ENCODE measurements at regions not wholly inside any gene's neighbourhood (a gene's known extent, or its start where the extent isn't known, plus 50 kb on each side); places are given as distances from the start of the nearest gene placed in this dataset.

GRCh38 chr9:96183751-96184150 lies 118.2 kb downstream of the HSD17B3 start:
- Histone ChIP-seq H3K27me3 (ENCODE audit: control insufficient read depth, insufficient read depth) (no peaks in the 10 kb centered on the region), H3K4me1 (ENCODE audit: control insufficient read depth, insufficient read depth, low read length) (no peaks in the 10 kb centered on the region), H3K4me3 (ENCODE audit: low read length) (no peak overlapping the region), H3K9me3 (ENCODE audit: control insufficient read depth, low read length) (no peaks in the 10 kb centered on the region), H3K27ac (ENCODE audit: low read length) (no peak overlapping the region)
- DNase-seq (no peak), ATAC-seq (no peak)
- intact Hi-C loops (cut with DNase I) = no loop called here
- WGBS = 90% methylated on average over 6 of the region's 6 CpGs

GRCh38 chr9:96178153-96178552 lies 123.8 kb downstream of the HSD17B3 start:
- Histone ChIP-seq H3K27me3 (ENCODE audit: control insufficient read depth, insufficient read depth) (no peaks in the 10 kb centered on the region), H3K9me3 (ENCODE audit: control insufficient read depth, low read length) (no peaks in the 10 kb centered on the region), H3K27ac (ENCODE audit: low read length) (no peak overlapping the region), H3K4me3 (ENCODE audit: low read length) (no peak overlapping the region), H3K4me1 (ENCODE audit: control insufficient read depth, insufficient read depth, low read length) (no peaks in the 10 kb centered on the region)
- no peak for DNase-seq
- ATAC-seq = no peak
- 87% methylated on average over 8 of the region's 8 CpGs for WGBS
- intact Hi-C loops (cut with DNase I) = no loop called here

- no peak overlapping the region for H3K27ac ChIP-seq (ENCODE audit: low read length)
- no peaks in the 10 kb centered on the region for H3K4me1 ChIP-seq (ENCODE audit: control insufficient read depth, insufficient read depth, low read length)
- DNase-seq (no peak), ATAC-seq (peak in 1 of 2 donors; percentile 21)
- WGBS = 46% methylated on average over 4 of the region's 4 CpGs
- H3K4me3 ChIP-seq (ENCODE audit: low read length) = no peak overlapping the region
- H3K27me3 ChIP-seq (ENCODE audit: control insufficient read depth, insufficient read depth) = no peaks in the 10 kb centered on the region
- intact Hi-C loops (cut with DNase I) = no loop called here
- no peaks in the 10 kb centered on the region for H3K9me3 ChIP-seq (ENCODE audit: control insufficient read depth, low read length)
Measured at GRCh38 chr9:96177719-96178028, 124.3 kb downstream of the HSD17B3 start.

- WGBS = 44% methylated on average over 10 of the region's 10 CpGs
- H3K4me1 ChIP-seq (ENCODE audit: control insufficient read depth, insufficient read depth, low read length) = no peaks in the 10 kb centered on the region
- DNase-seq (peak in 2 of 3 donors; percentile 65 to 67), ATAC-seq (peak; percentile 62 to 85)
- no peaks in the 10 kb centered on the region for H3K27me3 ChIP-seq (ENCODE audit: control insufficient read depth, insufficient read depth)
- no peak overlapping the region for H3K4me3 ChIP-seq (ENCODE audit: low read length)
- no peaks in the 10 kb centered on the region for H3K9me3 ChIP-seq (ENCODE audit: control insufficient read depth, low read length)
- H3K27ac ChIP-seq (ENCODE audit: low read length) = no peak overlapping the region
- intact Hi-C loops (cut with DNase I) = no loop called here
Measured at GRCh38 chr9:96177005-96177718, 124.8 kb downstream of the HSD17B3 start.

GRCh38 chr9:96175796-96176195 lies 126.2 kb downstream of the HSD17B3 start:
- Histone ChIP-seq H3K4me1 (ENCODE audit: control insufficient read depth, insufficient read depth, low read length) (no peaks in the 10 kb centered on the region), H3K27me3 (ENCODE audit: control insufficient read depth, insufficient read depth) (no peaks in the 10 kb centered on the region), H3K27ac (ENCODE audit: low read length) (no peak overlapping the region), H3K9me3 (ENCODE audit: control insufficient read depth, low read length) (no peaks in the 10 kb centered on the region), H3K4me3 (ENCODE audit: low read length) (no peak overlapping the region)
- ATAC-seq (no peak), DNase-seq (no peak)
- intact Hi-C loops (cut with DNase I) = no loop called here

- H3K27ac ChIP-seq (ENCODE audit: low read length) = no peak overlapping the region
- no peak overlapping the region for H3K4me3 ChIP-seq (ENCODE audit: low read length)
- DNase-seq = no peak
- intact Hi-C loops (cut with DNase I) = no loop called here
- WGBS = 95% methylated on average over 1 of the region's 1 CpG
- ATAC-seq = no peak
- H3K9me3 ChIP-seq (ENCODE audit: control insufficient read depth, low read length) = no peaks in the 10 kb centered on the region
- no peaks in the 10 kb centered on the region for H3K4me1 ChIP-seq (ENCODE audit: control insufficient read depth, insufficient read depth, low read length)
- no peaks in the 10 kb centered on the region for H3K27me3 ChIP-seq (ENCODE audit: control insufficient read depth, insufficient read depth)
Measured at GRCh38 chr9:96175001-96175400, 127.0 kb downstream of the HSD17B3 start.

- Histone ChIP-seq H3K4me3 (ENCODE audit: low read length) (no peak overlapping the region), H3K9me3 (ENCODE audit: control insufficient read depth, low read length) (no peaks in the 10 kb centered on the region), H3K27me3 (ENCODE audit: control insufficient read depth, insufficient read depth) (no peaks in the 10 kb centered on the region), H3K4me1 (ENCODE audit: control insufficient read depth, insufficient read depth, low read length) (no peaks in the 10 kb centered on the region), H3K27ac (ENCODE audit: low read length) (no peak overlapping the region)
- DNase-seq (no peak), ATAC-seq (no peak)
- 80% methylated on average over 3 of the region's 3 CpGs for WGBS
- intact Hi-C loops (cut with DNase I) = no loop called here
Measured at GRCh38 chr9:96174371-96174770, 127.6 kb downstream of the HSD17B3 start.

- WGBS = 69% methylated on average over 7 of the region's 7 CpGs
- intact Hi-C loops (cut with DNase I) = no loop called here
- no peak for DNase-seq
- Histone ChIP-seq H3K4me1 (ENCODE audit: control insufficient read depth, insufficient read depth, low read length) (no peaks in the 10 kb centered on the region), H3K9me3 (ENCODE audit: control insufficient read depth, low read length) (no peaks in the 10 kb centered on the region), H3K27ac (ENCODE audit: low read length) (no peak overlapping the region), H3K27me3 (ENCODE audit: control insufficient read depth, insufficient read depth) (no peaks in the 10 kb centered on the region), H3K4me3 (ENCODE audit: low read length) (no peak overlapping the region)
- peak in 1 of 2 donors; percentile 31 for ATAC-seq
Measured at GRCh38 chr9:96173640-96174039, 128.3 kb downstream of the HSD17B3 start.

GRCh38 chr9:96172797-96173196 lies 129.2 kb downstream of the HSD17B3 start:
- intact Hi-C loops (cut with DNase I) = no loop called here
- Histone ChIP-seq H3K9me3 (ENCODE audit: control insufficient read depth, low read length) (no peaks in the 10 kb centered on the region), H3K27ac (ENCODE audit: low read length) (no peak overlapping the region), H3K4me1 (ENCODE audit: control insufficient read depth, insufficient read depth, low read length) (no peaks in the 10 kb centered on the region), H3K4me3 (ENCODE audit: low read length) (no peak overlapping the region), H3K27me3 (ENCODE audit: control insufficient read depth, insufficient read depth) (no peaks in the 10 kb centered on the region)
- 83% methylated on average over 5 of the region's 5 CpGs for WGBS
- ATAC-seq = no peak
- DNase-seq = no peak

- Histone ChIP-seq H3K27ac (ENCODE audit: low read length) (no peak overlapping the region), H3K4me3 (ENCODE audit: low read length) (no peak overlapping the region), H3K27me3 (ENCODE audit: control insufficient read depth, insufficient read depth) (no peaks in the 10 kb centered on the region), H3K4me1 (ENCODE audit: control insufficient read depth, insufficient read depth, low read length) (no peaks in the 10 kb centered on the region), H3K9me3 (ENCODE audit: control insufficient read depth, low read length) (no peaks in the 10 kb centered on the region)
- DNase-seq = no peak
- ATAC-seq = no peak
- intact Hi-C loops (cut with DNase I) = no loop called here
- WGBS = 89% methylated on average over 6 of the region's 6 CpGs
Measured at GRCh38 chr9:96171728-96172127, 130.2 kb downstream of the HSD17B3 start.

GRCh38 chr9:96169901-96170300 lies 132.1 kb downstream of the HSD17B3 start:
- H3K4me3 ChIP-seq (ENCODE audit: low read length) = no peak overlapping the region
- no peak for ATAC-seq
- intact Hi-C loops (cut with DNase I) = no loop called here

GRCh38 chr9:96169484-96169883 lies 132.5 kb downstream of the HSD17B3 start:
- Histone ChIP-seq H3K27me3 (ENCODE audit: control insufficient read depth, insufficient read depth) (no peaks in the 10 kb centered on the region), H3K27ac (ENCODE audit: low read length) (no peak overlapping the region), H3K9me3 (ENCODE audit: control insufficient read depth, low read length) (no peaks in the 10 kb centered on the region), H3K4me3 (ENCODE audit: low read length) (no peak overlapping the region), H3K4me1 (ENCODE audit: control insufficient read depth, insufficient read depth, low read length) (no peaks in the 10 kb centered on the region)
- ATAC-seq = peak; percentile 45 to 86
- DNase-seq = peak; percentile 38 to 70 (median 70)
- 55% methylated on average over 15 of the region's 15 CpGs for WGBS
- intact Hi-C loops (cut with DNase I) = no loop called here

More at GRCh38 chr9:96169901-96170300, 132.1 kb downstream of the HSD17B3 start:
- no peaks in the 10 kb centered on the region for H3K27me3 ChIP-seq (ENCODE audit: control insufficient read depth, insufficient read depth)
- H3K9me3 ChIP-seq (ENCODE audit: control insufficient read depth, low read length) = no peaks in the 10 kb centered on the region
- no peak for DNase-seq
- WGBS = 86% methylated on average over 6 of the region's 6 CpGs
- H3K4me1 ChIP-seq (ENCODE audit: control insufficient read depth, insufficient read depth, low read length) = no peaks in the 10 kb centered on the region
- no peak overlapping the region for H3K27ac ChIP-seq (ENCODE audit: low read length)

Data from right cardiac atrium (tissue), 5 donors.